HEK293 (cell line): ENCODE measurements at regions not wholly inside any gene's neighbourhood (a gene's known extent, or its start where the extent isn't known, plus 50 kb on each side); places are given as distances from the start of the nearest gene placed in this dataset.

Experiments used
- CTCF ChIA-PET: fragments of 350-600 bp; formaldehyde crosslinking; extraction: SDS; loops from one replicate; lab custom pipeline; 2021; ENCODE audit warnings: antibody characterized with exemption; lab: Yijun Ruan, JAX
- POLR2A ChIA-PET: fragments of 300-600 bp; formaldehyde crosslinking; extraction: SDS; loops from one replicate; lab custom pipeline; 2020; ENCODE audit warnings: antibody characterized with exemption, inconsistent platforms; lab: Yijun Ruan, JAX
- H3K27ac ChIP-seq: fragments of 200-500 bp; sonication (Bioruptor generic); 2 replicates; pipeline ENCODE4 v1.5.1; 2014; ENCODE audit warnings: low read depth, low read length, control low read depth, inconsistent platforms; ENCODE audit errors: extremely low read depth
- H3K36me3 ChIP-seq, 2 experiments: fragments of 200-500 bp in 1 of 2; sonication (Bioruptor generic) in 1 of 2; 1 replicate in 1 of 2; 2 replicates in 1 of 2; pipeline ENCODE4 v1.5.1; 2014 to 2017; ENCODE audit warnings: inconsistent platforms in 2 of 2, low read length in 2 of 2; ENCODE audit not compliant: control insufficient read depth in 2 of 2, insufficient read depth in 1 of 2
- H3K4me1 ChIP-seq: fragments of 200-500 bp; sonication (Bioruptor generic); 2 replicates; pipeline ENCODE4 v1.5.1; 2014; ENCODE audit warnings: mild to moderate bottlenecking, low read length, inconsistent platforms; ENCODE audit not compliant: control insufficient read depth, insufficient read depth
- H3K4me3 ChIP-seq: 2 replicates; pipeline ENCODE4 v1.5.1; 2011; ENCODE audit warnings: low read depth, mild to moderate bottlenecking, control low read depth, low read length, moderate library complexity
- H3K9me3 ChIP-seq: fragments of 200-500 bp; sonication (Bioruptor generic); 2 replicates; pipeline ENCODE4 v1.5.1; 2014; ENCODE audit warnings: low read depth, low read length, inconsistent platforms; ENCODE audit not compliant: control insufficient read depth, insufficient read depth
- ATF2 ChIP-seq: fragments of 450-650 bp; formaldehyde crosslinking; IDR thresholded peaks from 2 replicates; pipeline ENCODE4 v1.5.1; 2016; ENCODE audit warnings: missing biosample characterization, missing genetic modification characterization, low read depth
- BCL11A ChIP-seq: fragments of 450-650 bp; formaldehyde crosslinking; IDR thresholded peaks from 2 replicates; pipeline ENCODE4 v1.5.1; 2016; ENCODE audit warnings: low read depth, missing biosample characterization, missing genetic modification characterization
- FEZF1 ChIP-seq: fragments of 450-650 bp; formaldehyde crosslinking; IDR thresholded peaks from 2 replicates; pipeline ENCODE4 v1.5.1; 2016; ENCODE audit warnings: missing biosample characterization, missing genetic modification characterization
- GLI4 ChIP-seq: fragments of 450-650 bp; formaldehyde crosslinking; IDR thresholded peaks from 2 replicates; pipeline ENCODE4 v1.5.1; 2016; ENCODE audit warnings: missing biosample characterization, missing genetic modification characterization
- HIC1 ChIP-seq: fragments of 450-650 bp; formaldehyde crosslinking; IDR thresholded peaks from 2 replicates; pipeline ENCODE4 v1.5.1; 2016; ENCODE audit warnings: missing biosample characterization, missing genetic modification characterization
- HOXC10 ChIP-seq: sonication (generic); formaldehyde crosslinking; IDR thresholded peaks from 2 replicates; pipeline ENCODE4 v1.8.1; 2023; ENCODE audit warnings: mild to moderate bottlenecking, missing genetic modification reagents
- KLF10 ChIP-seq: fragments of 450-650 bp; IDR thresholded peaks from 2 replicates; pipeline ENCODE4 v1.5.1; 2018; ENCODE audit warnings: missing biosample characterization, mild to moderate bottlenecking, missing genetic modification characterization
- KLF8 ChIP-seq: fragments of 450-650 bp; formaldehyde crosslinking; IDR thresholded peaks from 2 replicates; pipeline ENCODE4 v1.5.1; 2016; ENCODE audit warnings: missing biosample characterization, missing genetic modification characterization
- MZF1 ChIP-seq: fragments of 450-650 bp; formaldehyde crosslinking; IDR thresholded peaks from 2 replicates; pipeline ENCODE4 v1.5.1; 2017; ENCODE audit warnings: missing biosample characterization, missing genetic modification characterization, borderline replicate concordance
- ZBTB10 ChIP-seq: fragments of 450-650 bp; formaldehyde crosslinking; IDR thresholded peaks from 2 replicates; pipeline ENCODE4 v1.5.1; 2016; ENCODE audit warnings: missing biosample characterization, missing genetic modification characterization
- ZIC2 ChIP-seq: fragments of 450-650 bp; formaldehyde crosslinking; IDR thresholded peaks from 2 replicates; pipeline ENCODE4 v1.5.1; 2016; ENCODE audit warnings: missing biosample characterization, missing genetic modification characterization
- ZNF155 ChIP-seq: fragments of 450-650 bp; formaldehyde crosslinking; IDR thresholded peaks from 2 replicates; pipeline ENCODE4 v1.5.1; 2016; ENCODE audit warnings: missing biosample characterization, missing genetic modification characterization
- ZNF184 ChIP-seq: fragments of 450-650 bp; IDR thresholded peaks from 2 replicates; pipeline ENCODE4 v1.5.1; 2018; ENCODE audit warnings: missing biosample characterization, mild to moderate bottlenecking, missing genetic modification characterization
- ZNF19 ChIP-seq: fragments of 450-650 bp; formaldehyde crosslinking; IDR thresholded peaks from 2 replicates; pipeline ENCODE4; 2016; ENCODE audit warnings: missing biosample characterization, missing genetic modification characterization, low read depth
- ZNF248 ChIP-seq: fragments of 450-650 bp; formaldehyde crosslinking; IDR thresholded peaks from 2 replicates; pipeline ENCODE4 v1.5.1; 2017; ENCODE audit warnings: missing biosample characterization, missing genetic modification characterization
- ZNF366 ChIP-seq: fragments of 450-650 bp; formaldehyde crosslinking; conservative IDR thresholded peaks from 2 replicates; pipeline ENCODE4 v1.5.1; 2016; ENCODE audit warnings: missing biosample characterization, missing genetic modification characterization
- ZNF394 ChIP-seq: fragments of 450-650 bp; formaldehyde crosslinking; IDR thresholded peaks from 2 replicates; pipeline ENCODE4 v1.5.1; 2016; ENCODE audit warnings: missing biosample characterization, missing genetic modification characterization, mild to moderate bottlenecking, moderate library complexity, borderline replicate concordance
- ZNF48 ChIP-seq: fragments of 450-650 bp; formaldehyde crosslinking; IDR thresholded peaks from 2 replicates; pipeline ENCODE4 v1.5.1; 2016; ENCODE audit warnings: missing biosample characterization, missing genetic modification characterization
- ZNF501 ChIP-seq: fragments of 450-650 bp; formaldehyde crosslinking; IDR thresholded peaks from 2 replicates; pipeline ENCODE4 v1.5.1; 2016; ENCODE audit warnings: missing biosample characterization, missing genetic modification characterization
- ZNF777 ChIP-seq: fragments of 450-650 bp; formaldehyde crosslinking; IDR thresholded peaks from 2 replicates; pipeline ENCODE4 v1.5.1; 2017; ENCODE audit warnings: missing biosample characterization, missing genetic modification characterization, borderline replicate concordance

GRCh38 chr1:173423291-173423690 is 53.8 kb upstream of the PRDX6 start (continued):
- TF ChIP-seq ZBTB10 (tag by site-specific recombination) = no peak
- no peak for TF ChIP-seq MZF1 (tag by site-specific recombination)

- Histone ChIP-seq H3K4me1 (no peaks in the 10 kb centered on the region), H3K9me3 (no peaks in the 10 kb centered on the region), H3K27ac (no peak overlapping the region), H3K36me3 (no peaks in the 10 kb centered on the region), H3K4me3 (no peak overlapping the region)
- ChIA-PET POLR2A (no interaction called here), CTCF (interaction anchor here (0.7 kb wide), 1 partner anchor 1293 kb away, joined by 4 read pairs; no protein-coding TSS in a partner anchor)
- TF ChIP-seq KLF10 (tag by site-specific recombination) (no peak), KLF8 (tag by site-specific recombination) (no peak), ZNF48 (tag by site-specific recombination) (no peak), ZNF248 (tag by site-specific recombination) (no peak), ZNF19 (tag by site-specific recombination) (no peak), BCL11A (tag by site-specific recombination) (no peak), ZNF394 (no peak), ZNF501 (tag by site-specific recombination) (no peak), FEZF1 (tag by site-specific recombination) (no peak)
Observed at GRCh38 chr1:173424143-173424542, 53.0 kb upstream of the PRDX6 start.

- no peak overlapping the region for H3K27ac ChIP-seq
- H3K9me3 ChIP-seq = no peaks in the 10 kb centered on the region
- H3K4me1 ChIP-seq = no peaks in the 10 kb centered on the region
- no peaks in the 10 kb centered on the region for H3K36me3 ChIP-seq
- H3K4me3 ChIP-seq = no peak overlapping the region
- ChIA-PET POLR2A (no interaction called here), CTCF (interaction anchor here (0.6 kb wide), 1 partner anchor 767 kb away, joined by 4 read pairs; no protein-coding TSS in a partner anchor)
- no peak for TF ChIP-seq HOXC10
- no peak for TF ChIP-seq HIC1 (tag by site-specific recombination)
- TF ChIP-seq FEZF1 (tag by site-specific recombination) = no peak
Observed at GRCh38 chr1:173424782-173425407, 52.2 kb upstream of the PRDX6 start.

GRCh38 chr1:173426057-173426456 is 51.1 kb upstream of the PRDX6 start:
- ChIA-PET POLR2A (no interaction called here), CTCF (no interaction called here)
- H3K27ac ChIP-seq = no peak overlapping the region
- no peaks in the 10 kb centered on the region for H3K9me3 ChIP-seq
- no peak overlapping the region for H3K4me3 ChIP-seq
- TF ChIP-seq GLI4 (tag by site-specific recombination) (no peak), ZNF777 (tag by site-specific recombination) (no peak), ZIC2 (tag by site-specific recombination) (no peak), ZNF184 (tag by site-specific recombination) (no peak), ATF2 (tag by site-specific recombination) (no peak), ZNF155 (tag by site-specific recombination) (no peak), ZNF366 (tag by site-specific recombination) (no peak)
- no peaks in the 10 kb centered on the region for H3K4me1 ChIP-seq
- no peaks in the 10 kb centered on the region for H3K36me3 ChIP-seq
